GM20000 (cell line): ENCODE measurements at regions not wholly inside any gene's neighbourhood (a gene's known extent, or its start where the extent isn't known, plus 50 kb on each side); places are given as distances from the start of the nearest gene placed in this dataset.

Experiments
- DNase-seq: peaks from one replicate; pipeline ENCODE4 v3.0.0; 2012; ENCODE audit warnings: low spot score
- TF ChIP-seq, protein P1 (sequence below): IDR thresholded peaks from 2 replicates; pipeline ENCODE4 v1.5.1; 2012; ENCODE audit warnings: mild to moderate bottlenecking, control low read depth; ENCODE audit errors: extremely low read depth, missing control alignments

DNA sequence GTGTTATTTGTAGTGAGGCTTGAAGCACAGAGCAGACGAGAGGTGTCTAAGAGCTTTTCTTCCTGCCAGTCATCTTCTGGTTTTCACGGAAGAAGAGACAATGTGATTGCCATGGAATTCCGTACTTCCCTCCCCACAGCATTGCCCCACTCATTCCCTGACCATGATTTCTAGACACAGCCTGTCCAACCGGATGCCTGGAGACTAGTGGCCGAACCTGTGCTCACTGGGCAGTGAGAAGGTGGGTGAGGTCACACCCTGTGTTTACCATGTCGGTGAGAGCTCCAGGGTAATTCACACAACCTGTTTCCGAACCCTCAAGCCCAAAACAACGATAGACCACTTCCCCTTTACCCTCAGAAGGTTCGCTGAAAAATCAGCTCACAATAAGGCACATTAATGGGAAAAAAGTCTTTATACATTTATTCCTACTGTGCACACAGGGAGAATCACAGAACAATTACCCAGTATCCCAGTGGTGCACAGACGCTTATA is 271.9 kb upstream of the FMN2 start:
- TF ChIP-seq, protein P1, sequence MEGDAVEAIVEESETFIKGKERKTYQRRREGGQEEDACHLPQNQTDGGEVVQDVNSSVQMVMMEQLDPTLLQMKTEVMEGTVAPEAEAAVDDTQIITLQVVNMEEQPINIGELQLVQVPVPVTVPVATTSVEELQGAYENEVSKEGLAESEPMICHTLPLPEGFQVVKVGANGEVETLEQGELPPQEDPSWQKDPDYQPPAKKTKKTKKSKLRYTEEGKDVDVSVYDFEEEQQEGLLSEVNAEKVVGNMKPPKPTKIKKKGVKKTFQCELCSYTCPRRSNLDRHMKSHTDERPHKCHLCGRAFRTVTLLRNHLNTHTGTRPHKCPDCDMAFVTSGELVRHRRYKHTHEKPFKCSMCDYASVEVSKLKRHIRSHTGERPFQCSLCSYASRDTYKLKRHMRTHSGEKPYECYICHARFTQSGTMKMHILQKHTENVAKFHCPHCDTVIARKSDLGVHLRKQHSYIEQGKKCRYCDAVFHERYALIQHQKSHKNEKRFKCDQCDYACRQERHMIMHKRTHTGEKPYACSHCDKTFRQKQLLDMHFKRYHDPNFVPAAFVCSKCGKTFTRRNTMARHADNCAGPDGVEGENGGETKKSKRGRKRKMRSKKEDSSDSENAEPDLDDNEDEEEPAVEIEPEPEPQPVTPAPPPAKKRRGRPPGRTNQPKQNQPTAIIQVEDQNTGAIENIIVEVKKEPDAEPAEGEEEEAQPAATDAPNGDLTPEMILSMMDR = no peak
- DNase-seq = no peak

DNA sequence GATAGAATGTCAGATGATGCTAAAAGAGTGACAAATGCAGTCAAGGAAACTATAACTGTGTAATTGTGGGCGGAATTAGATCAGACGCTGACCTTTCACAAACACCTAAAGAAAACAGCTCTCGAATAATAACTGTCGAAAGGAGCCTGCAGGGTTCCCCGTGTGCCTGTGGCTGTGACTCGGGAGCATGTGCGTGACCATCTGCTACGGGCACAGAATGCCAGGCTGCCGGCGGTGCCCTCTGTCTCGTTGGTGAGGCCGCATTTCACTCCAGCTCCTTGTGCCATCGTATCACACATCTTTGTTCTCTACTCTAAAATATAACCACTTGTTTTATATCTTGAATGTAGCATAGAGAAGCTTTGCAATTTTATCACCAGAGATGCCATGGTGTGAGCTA is 267.8 kb upstream of the FMN2 start:
- TF ChIP-seq, protein P1 = no peak

DNA sequence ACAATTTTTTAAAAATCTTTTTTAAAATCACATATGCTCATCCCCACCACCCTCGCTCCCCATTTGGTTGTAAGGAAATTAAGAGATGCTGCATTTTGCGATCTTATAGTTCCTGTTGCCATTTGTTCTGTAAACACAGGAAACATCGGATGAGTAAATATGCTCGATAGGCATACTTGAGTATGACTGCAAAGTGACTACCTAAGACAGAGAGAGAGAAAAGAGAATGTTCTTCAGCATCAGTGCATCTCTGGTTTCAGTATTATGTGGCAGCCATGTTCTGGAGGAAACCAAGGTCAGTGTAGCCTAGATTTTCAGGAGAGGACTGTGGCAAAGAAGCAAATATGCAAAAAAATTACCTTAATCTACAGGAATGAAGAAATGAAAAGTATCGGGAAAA is 265.5 kb upstream of the FMN2 start:
- TF ChIP-seq, protein P1 = no peak
- DNase-seq = no peak

More for the DNA sequence above, 267.8 kb upstream of the FMN2 start:
- DNase-seq = no peak

DNA sequence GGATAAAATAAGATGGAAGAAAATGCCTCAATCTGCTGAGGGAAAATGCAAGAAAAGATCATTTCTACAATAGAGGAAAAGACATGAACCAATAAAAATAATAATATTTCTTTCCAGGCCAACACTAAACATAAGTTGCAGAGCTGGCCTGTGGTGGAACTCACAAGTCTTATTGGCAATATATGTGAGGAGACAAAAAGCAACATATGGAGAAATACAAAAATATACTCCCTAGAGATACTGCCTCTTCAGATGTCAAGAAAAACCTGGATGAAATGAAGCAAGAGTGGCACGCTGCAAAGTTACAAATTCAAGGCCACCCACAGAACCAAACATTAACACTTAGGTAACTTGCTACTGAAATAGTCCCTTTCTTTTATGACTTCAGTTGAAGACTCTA is 264.9 kb upstream of the FMN2 start:
- no peak for DNase-seq
- TF ChIP-seq, protein P1 = no peak

DNA sequence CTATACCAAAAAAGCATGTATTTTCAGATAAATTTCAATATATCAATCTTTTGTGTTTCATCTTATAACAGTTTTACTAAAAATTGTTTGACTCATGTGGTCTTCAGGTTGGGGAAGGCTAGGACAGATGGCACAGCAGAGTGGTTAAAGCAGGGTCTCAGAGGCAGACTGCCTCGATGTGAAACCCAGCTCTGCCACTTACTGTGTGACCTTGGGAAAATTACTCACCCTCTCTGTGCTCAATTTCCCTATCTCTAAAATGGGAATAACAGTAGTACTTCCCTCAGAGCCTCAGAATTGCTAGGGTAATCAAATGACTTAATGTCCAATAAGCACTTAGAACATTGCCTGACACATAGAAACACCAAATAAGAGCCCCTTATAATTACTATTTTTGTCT is 262.1 kb upstream of the FMN2 start:
- DNase-seq = no peak
- TF ChIP-seq, protein P1 = no peak

DNA sequence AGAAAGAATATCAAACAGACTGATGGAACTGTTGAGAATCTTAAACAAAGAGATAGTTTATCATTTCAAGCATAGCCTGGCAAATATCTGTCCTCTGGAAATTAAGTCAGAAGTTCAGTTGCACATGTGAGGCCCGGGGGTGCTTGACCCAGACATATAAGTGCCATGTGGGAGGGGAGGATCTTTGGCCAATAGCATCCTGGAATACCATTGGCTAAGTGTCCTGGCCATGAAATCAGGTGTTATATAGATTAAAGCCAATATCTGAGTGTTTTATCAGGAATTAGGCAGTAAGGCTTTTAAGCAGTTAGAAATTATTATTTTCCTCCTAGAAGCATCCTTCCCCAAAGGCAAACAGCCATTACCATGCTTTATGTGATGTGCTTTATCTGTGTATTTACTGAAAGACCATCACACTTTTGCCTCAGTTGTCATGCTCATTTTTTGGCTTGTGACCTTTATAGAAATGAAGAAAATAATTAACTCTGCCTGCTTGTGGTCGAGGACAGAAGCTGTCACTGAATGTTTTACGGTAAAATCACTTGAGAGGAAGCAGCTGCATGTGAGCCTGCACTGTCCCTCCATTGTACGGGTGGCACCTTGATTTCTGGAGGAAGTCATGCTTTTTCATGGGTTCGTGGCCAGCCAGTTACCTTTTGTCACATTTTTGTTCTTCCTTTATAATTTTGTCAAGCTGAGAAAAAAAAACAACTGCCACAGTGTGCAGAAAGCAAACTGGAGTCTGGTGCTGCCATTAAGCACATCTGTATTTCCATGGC is 259.9 kb upstream of the FMN2 start:
- DNase-seq = no peak

DNA sequence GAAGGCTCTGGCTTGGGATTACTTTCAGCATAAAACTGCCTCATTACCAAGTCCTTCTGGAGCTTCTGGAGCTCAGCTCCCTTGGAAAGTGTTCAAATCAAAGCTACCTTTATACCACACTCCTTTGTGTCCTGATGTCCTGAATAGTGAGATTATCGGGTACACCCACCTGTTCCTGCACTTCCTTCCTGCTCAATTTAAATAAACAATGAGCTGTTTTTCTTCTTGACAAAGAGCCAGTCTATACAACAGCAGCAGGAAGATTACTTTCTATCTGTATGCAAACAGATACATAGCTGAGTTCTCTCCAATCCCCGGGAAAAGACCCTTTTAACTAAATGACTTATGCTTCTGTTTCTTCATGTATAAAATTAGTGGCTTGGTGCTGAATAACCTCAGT is 258.0 kb upstream of the FMN2 start:
- DNase-seq = no peak
- TF ChIP-seq, protein P1 = no peak

More for the DNA sequence above, 259.9 kb upstream of the FMN2 start:
- TF ChIP-seq, protein P1 = no peak
